IPS-20b (cell line): ENCODE measurements at regions not wholly inside any gene's neighbourhood (a gene's known extent, or its start where the extent isn't known, plus 50 kb on each side); places are given as distances from the start of the nearest gene placed in this dataset.

Experiments used
- H3K27ac ChIP-seq: one replicate; pipeline ENCODE4 v1.5.1; 2013; ENCODE audit warnings: low read length
- H3K27me3 ChIP-seq: 2 replicates; pipeline ENCODE4 v1.6.1; 2013; ENCODE audit warnings: mild to moderate bottlenecking, low read length, inconsistent platforms; ENCODE audit not compliant: insufficient read depth
- H3K36me3 ChIP-seq: 2 replicates; pipeline ENCODE4 v1.6.1; 2013; ENCODE audit warnings: low read depth, mild to moderate bottlenecking, inconsistent platforms, low read length, moderate library complexity; ENCODE audit not compliant: insufficient read depth
- H3K4me1 ChIP-seq: 2 replicates; pipeline ENCODE4 v1.6.1; 2013; ENCODE audit warnings: mild to moderate bottlenecking, control low read depth, inconsistent platforms, low read length, moderate library complexity; ENCODE audit not compliant: insufficient read depth
- H3K4me3 ChIP-seq: 2 replicates; pipeline ENCODE4 v1.5.1; 2013; ENCODE audit warnings: mild to moderate bottlenecking, low read length, inconsistent platforms
- H3K9ac ChIP-seq: 2 replicates; pipeline ENCODE4 v1.6.1; 2013; ENCODE audit warnings: low read depth, mild to moderate bottlenecking, inconsistent platforms, low read length, moderate library complexity
- H3K9me3 ChIP-seq: 2 replicates; pipeline ENCODE4 v1.6.1; 2013; ENCODE audit warnings: mild to moderate bottlenecking, low read depth, low read length, inconsistent platforms; ENCODE audit not compliant: insufficient read depth

DNA sequence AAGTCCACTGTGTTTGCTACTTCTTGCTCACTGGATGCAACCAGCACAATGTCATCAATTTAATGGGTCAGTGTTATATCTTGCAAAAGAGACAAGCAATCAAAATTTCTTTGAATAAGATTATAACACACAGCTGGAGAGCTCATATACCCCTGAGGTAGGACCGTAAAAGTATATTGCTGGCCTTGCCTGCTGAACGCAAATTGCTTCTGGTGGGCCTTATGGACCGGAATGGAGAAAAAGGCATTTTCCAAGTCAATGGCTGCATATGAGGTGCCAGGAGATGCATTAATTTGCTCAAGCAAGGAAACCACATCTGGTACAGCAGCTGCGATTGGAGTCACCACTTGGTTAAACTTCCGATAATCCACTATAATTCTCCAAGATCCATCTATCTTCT lies 119.1 kb downstream of the ZNF280B start:
- Histone ChIP-seq H3K4me3 (no peak overlapping the region), H3K27ac (no peak overlapping the region), H3K36me3 (no peaks in the 10 kb centered on the region), H3K4me1 (no peaks in the 10 kb centered on the region), H3K9me3 (peaks cover 8% of the 10 kb centered on the region; the same call in 1 of the 2 replicates), H3K9ac (no peak overlapping the region), H3K27me3 (peaks cover 100% of the 10 kb centered on the region)

DNA sequence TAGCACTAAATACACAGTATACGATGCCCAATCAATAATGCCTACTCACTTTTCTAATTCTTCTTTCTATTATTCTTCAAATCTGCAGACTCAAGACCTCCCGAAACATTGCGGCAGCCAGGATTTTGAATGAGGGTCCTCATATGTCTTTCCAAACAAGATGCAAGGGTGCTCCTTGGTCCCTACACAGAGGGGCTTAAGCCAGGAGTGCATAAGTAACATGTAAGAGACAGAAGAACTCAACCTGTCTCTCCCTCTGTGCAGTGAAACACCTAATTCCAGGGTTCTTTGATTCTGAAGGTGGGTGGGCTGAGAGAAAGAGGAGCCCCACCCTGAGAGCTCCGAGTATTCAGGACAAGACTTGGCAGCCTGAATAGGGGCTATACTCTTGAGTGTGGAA lies 117.6 kb downstream of the ZNF280B start:
- H3K27ac ChIP-seq = no peak overlapping the region
- H3K4me1 ChIP-seq = no peaks in the 10 kb centered on the region
- H3K4me3 ChIP-seq = no peak overlapping the region
- H3K9ac ChIP-seq = no peak overlapping the region
- H3K36me3 ChIP-seq = no peaks in the 10 kb centered on the region
- H3K9me3 ChIP-seq = peaks cover 8% of the 10 kb centered on the region; the same call in 1 of the 2 replicates
- H3K27me3 ChIP-seq = peaks cover 100% of the 10 kb centered on the region

DNA sequence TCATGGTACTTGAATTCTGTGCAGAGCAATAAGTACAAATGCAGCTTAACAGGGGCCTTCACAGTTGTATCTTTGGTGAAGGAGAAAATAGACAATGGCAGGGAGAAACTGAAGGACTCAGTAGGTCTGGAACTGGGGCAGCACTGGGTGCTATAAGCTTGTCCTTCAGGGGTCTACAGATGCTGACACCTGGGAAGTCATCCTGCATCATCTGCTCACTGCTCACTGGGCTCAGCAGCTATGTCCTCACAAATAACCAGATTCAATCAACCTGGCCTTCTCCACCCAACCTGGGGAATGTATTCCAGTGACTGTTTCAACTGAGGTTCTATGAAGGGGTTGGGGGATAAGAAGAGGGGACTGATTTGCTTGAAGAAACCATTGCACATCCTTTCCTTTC lies 117.0 kb downstream of the ZNF280B start:
- Histone ChIP-seq H3K9me3 (peaks cover 8% of the 10 kb centered on the region; the same call in 1 of the 2 replicates), H3K36me3 (no peaks in the 10 kb centered on the region), H3K4me3 (no peak overlapping the region), H3K4me1 (no peaks in the 10 kb centered on the region), H3K27me3 (peaks cover 100% of the 10 kb centered on the region), H3K27ac (no peak overlapping the region), H3K9ac (no peak overlapping the region)

DNA sequence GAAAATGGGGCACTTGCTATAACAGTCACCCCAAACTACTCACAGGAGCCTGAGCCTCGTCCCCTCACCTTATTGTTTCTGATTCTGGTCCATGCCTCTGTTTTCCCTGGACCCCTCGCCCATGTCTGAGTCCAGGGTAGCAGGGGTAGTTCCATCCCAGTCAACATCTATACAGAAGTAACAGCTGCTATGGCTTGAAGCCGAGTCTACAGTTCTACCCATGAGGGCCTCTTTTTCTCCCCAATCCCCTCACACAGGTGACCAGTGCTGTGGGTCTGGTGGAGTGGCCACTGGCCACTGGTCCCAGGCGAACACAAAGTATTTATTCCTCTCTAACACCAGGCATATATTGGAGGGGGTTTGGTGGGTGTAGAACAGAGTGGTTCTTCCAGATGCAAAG lies 116.4 kb downstream of the ZNF280B start:
- Histone ChIP-seq H3K36me3 (no peaks in the 10 kb centered on the region), H3K4me3 (no peak overlapping the region)

DNA sequence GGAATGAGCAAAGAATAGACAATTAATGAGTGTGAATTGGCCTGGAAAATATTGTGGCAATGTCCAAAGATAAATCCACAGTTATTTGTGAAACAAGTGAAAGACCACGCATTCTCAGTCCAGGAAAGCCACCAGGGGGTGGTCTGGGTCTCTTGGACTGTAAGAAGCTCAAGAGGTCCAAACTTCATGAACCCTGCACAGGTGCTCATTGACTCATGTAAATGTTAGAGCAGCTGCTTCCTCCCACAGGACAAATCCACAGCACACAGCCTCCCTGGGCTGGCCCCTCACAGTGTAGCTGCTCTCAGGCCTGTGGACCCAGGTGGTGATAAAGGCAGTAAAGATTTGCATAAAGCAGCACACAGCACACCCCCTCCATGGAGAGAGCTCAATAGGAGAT lies 114.0 kb downstream of the ZNF280B start:
- Histone ChIP-seq H3K4me1 (no peaks in the 10 kb centered on the region), H3K27me3 (peaks cover 100% of the 10 kb centered on the region), H3K4me3 (no peak overlapping the region), H3K36me3 (no peaks in the 10 kb centered on the region), H3K27ac (no peak overlapping the region), H3K9ac (no peak overlapping the region), H3K9me3 (peaks cover 8% of the 10 kb centered on the region; the same call in 1 of the 2 replicates)

More for the DNA sequence above, 116.4 kb downstream of the ZNF280B start:
- no peak overlapping the region for H3K9ac ChIP-seq
- H3K27ac ChIP-seq = no peak overlapping the region
- H3K27me3 ChIP-seq = peaks cover 100% of the 10 kb centered on the region
- H3K4me1 ChIP-seq = no peaks in the 10 kb centered on the region
- peaks cover 8% of the 10 kb centered on the region; the same call in 1 of the 2 replicates for H3K9me3 ChIP-seq

DNA sequence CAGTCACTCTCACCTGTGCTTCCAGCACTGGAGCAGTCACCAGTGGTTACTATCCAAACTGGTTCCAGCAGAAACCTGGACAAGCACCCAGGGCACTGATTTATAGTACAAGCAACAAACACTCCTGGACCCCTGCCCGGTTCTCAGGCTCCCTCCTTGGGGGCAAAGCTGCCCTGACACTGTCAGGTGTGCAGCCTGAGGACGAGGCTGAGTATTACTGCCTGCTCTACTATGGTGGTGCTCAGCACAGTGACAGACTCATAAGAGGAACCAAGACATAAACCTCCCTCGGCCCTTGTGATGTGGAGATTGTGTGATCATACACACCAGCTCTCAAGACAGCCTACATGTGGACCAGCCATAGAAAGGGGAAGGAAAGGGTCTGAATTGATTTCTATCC lies 113.3 kb downstream of the ZNF280B start:
- peaks cover 8% of the 10 kb centered on the region; the same call in 1 of the 2 replicates for H3K9me3 ChIP-seq
- peaks cover 100% of the 10 kb centered on the region for H3K27me3 ChIP-seq
- H3K4me3 ChIP-seq = no peak overlapping the region
- H3K4me1 ChIP-seq = no peaks in the 10 kb centered on the region
- H3K27ac ChIP-seq = no peak overlapping the region
- H3K9ac ChIP-seq = no peak overlapping the region
- no peaks in the 10 kb centered on the region for H3K36me3 ChIP-seq

DNA sequence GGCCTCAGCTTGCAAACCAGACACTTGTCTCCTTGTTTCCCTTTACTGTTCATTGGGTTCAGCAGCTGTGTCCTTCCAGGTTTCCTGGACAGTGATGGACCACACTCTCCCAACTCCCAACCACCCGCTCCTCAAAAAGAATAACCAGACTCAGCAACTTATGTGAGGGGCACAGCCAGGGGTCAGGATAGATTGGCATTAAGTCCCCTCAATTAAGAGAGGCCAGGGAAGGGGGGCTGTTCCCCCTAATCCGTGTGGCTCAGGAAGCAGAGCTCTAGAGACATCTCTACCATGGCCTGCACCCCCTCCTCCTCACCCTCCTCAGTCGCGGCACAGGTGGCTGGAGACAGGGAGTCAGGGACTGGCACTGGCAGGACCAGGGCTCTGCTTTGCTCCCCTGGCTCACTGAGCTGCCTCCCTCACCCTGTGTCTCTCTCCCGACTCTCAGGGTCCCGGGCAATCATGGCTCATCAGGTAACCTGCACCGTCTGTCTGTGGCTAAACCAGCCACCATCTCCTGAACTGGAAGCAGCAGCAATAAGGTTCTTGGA lies 111.7 kb downstream of the ZNF280B start:
- H3K4me1 ChIP-seq = no peaks in the 10 kb centered on the region
- H3K27ac ChIP-seq = no peak overlapping the region
- H3K9ac ChIP-seq = no peak overlapping the region
- peaks cover 8% of the 10 kb centered on the region; the same call in 1 of the 2 replicates for H3K9me3 ChIP-seq
- H3K27me3 ChIP-seq = peaks cover 100% of the 10 kb centered on the region
- H3K36me3 ChIP-seq = no peaks in the 10 kb centered on the region
- H3K4me3 ChIP-seq = no peak overlapping the region

DNA sequence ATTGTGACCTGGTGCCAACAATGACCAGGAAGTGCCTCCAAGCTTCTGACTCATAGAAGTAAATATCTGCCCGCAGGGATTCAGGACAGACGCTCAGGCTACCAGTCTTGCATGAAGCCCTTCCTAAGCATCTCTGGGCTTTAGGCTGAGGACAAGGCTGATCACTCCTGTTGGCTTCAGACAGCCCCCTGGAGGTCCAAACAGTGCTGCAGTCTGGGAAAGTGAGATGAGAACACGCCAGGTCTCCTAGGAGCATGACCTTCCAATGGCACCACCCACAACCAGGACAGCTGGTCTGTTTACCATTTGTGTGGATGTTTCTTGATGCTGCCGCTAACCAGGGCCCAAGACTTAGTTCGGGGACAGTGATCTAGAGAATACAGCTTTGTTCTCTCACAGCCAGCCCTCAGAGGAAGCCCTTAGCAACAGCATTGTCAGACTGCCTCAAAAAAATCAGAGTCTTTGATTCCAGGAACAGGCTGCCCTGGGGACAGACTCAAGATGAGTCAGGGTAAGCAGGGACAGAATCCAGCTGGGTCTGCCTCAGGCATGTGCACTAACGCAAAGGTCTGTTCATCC lies 111.2 kb downstream of the ZNF280B start:
- Histone ChIP-seq H3K4me3 (no peak overlapping the region), H3K9ac (no peak overlapping the region), H3K27ac (no peak overlapping the region)

DNA sequence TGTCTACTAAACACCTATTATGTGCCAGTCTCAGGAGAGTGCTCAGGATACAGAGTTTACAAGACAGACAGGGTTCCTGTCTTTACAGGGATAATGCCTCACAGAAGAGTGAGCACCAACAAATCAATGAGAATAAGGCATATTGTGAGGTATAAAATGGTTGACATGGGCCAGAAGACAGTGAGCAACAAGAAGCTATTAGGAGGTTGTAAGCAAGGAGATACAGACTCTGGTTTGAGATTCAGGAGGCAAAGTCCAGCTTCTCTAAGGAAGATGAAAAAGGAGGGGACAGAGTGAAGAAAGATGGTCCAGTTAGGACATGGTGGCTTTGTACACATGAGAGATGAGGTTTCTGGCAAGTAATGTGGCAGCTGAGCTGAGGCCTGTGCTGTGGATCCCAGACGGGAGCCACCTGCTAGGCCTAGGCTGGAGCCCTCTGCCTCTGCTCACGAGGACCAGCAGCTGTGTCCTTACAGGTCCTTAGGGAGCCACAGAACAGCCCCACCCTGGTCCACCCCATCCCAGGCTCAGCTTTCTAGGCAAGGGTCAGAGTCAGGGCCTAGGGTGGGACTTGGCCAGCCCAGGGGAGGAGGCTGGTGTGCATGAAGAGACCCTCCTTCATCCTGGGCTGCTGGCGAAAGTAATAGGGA lies 110.5 kb downstream of the ZNF280B start:
- Histone ChIP-seq H3K36me3 (no peaks in the 10 kb centered on the region), H3K9me3 (peaks cover 4% of the 10 kb centered on the region; the same call in 1 of the 2 replicates), H3K4me1 (no peaks in the 10 kb centered on the region), H3K27ac (no peak overlapping the region), H3K4me3 (no peak overlapping the region), H3K27me3 (peaks cover 100% of the 10 kb centered on the region), H3K9ac (no peak overlapping the region)

More for the DNA sequence above, 111.2 kb downstream of the ZNF280B start:
- H3K4me1 ChIP-seq = no peaks in the 10 kb centered on the region
- H3K9me3 ChIP-seq = peaks cover 5% of the 10 kb centered on the region; the same call in 1 of the 2 replicates
- H3K27me3 ChIP-seq = peaks cover 100% of the 10 kb centered on the region
- no peaks in the 10 kb centered on the region for H3K36me3 ChIP-seq

DNA sequence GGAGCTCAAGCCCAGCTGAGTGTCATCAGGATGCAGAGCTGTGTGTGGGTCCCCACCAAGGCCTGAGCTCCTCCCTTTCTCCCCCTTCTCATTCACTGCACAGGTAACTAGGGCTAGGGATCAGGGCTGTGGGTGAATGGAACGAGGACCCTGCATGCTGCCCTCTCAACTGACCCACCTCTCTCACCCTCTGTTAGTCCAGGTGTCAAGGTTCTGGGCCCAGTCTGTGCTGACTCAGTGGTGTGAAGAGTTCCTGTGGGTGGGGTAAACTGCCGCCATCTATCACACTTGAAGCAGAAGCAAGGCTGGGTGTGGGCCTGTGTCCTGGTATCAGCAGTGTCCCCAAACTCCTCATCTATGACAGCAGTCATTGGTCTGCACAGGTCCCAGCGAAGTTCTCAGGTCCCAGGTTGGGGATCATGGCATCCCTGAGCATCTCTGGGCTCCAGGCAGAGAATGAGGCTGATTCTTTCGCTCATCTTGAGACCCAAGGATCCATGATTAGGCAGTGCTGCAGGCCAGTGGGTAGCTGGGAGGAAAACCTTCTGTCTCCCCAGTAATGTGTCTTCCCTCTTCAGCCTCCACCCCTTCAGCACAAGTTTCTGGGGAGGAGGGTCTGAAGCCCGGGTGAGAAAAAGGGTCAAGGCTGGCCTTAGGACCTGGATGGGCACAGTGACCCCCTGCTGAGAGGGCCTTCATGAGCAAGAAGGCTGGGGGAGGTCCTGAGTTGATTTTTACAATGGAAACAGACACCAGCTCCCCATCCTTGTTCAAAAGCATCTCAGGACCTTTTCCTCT lies 109.8 kb downstream of the ZNF280B start:
- H3K4me3 ChIP-seq = no peak overlapping the region
- no peaks in the 10 kb centered on the region for H3K4me1 ChIP-seq
- H3K27me3 ChIP-seq = peaks cover 100% of the 10 kb centered on the region
- H3K9ac ChIP-seq = no peak overlapping the region
- H3K27ac ChIP-seq = no peak overlapping the region
- no peaks in the 10 kb centered on the region for H3K36me3 ChIP-seq
- H3K9me3 ChIP-seq = peaks cover 4% of the 10 kb centered on the region; the same call in 1 of the 2 replicates

DNA sequence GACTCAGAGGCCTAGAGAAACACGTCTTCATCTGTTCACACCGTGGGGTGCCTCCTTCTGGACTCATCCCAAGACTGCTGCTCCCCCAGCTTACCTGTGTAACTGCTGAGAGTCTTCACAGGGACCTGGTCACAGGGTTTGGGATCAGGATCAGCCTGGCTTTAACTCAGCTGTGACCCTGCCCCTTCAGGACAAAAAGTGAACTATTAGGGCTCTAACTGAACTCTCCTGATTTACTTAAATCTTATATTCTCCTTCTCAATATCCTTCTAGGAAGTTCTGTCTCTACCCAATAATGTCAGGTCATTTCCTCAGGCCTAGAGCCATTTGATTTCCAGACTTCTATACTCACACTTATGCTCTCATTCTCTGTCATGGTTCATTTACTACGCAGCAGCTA lies 108.4 kb downstream of the ZNF280B start:
- Histone ChIP-seq H3K9ac (no peak overlapping the region), H3K4me1 (no peaks in the 10 kb centered on the region), H3K9me3 (no peaks in the 10 kb centered on the region), H3K4me3 (no peak overlapping the region), H3K27ac (no peak overlapping the region), H3K27me3 (peaks cover 100% of the 10 kb centered on the region), H3K36me3 (no peaks in the 10 kb centered on the region)
